ENCODE measurements at regions not wholly inside any gene's neighbourhood (a gene's known extent, or its start where the extent isn't known, plus 50 kb on each side); places are given as distances from the start of the nearest gene placed in this dataset.
A peak's percentile ranks its signal among the peaks of the same experiment; 100 is the strongest.

- TF ChIP-seq CTCF (IDR thresholded peaks at IDR 0.05) (no peak), MEF2A (IDR thresholded peaks at IDR 0.05; ENCODE audit: borderline replicate concordance, low read depth) (peak; percentile 48; the same call in 1 of the 2 replicates), EP300 (IDR thresholded peaks at IDR 0.05; ENCODE audit: borderline replicate concordance in 1 of 2, low read depth in 1 of 2, low read length in 1 of 2) (peak in 1 of 2 experiments; percentile 82; a peak in 2 of 4 replicates), NRF1 (IDR thresholded peaks at IDR 0.05; ENCODE audit: low read depth, low read length) (no peak), RAD21 (IDR thresholded peaks at IDR 0.05; ENCODE audit: low read length) (no peak)
Measured at GRCh38 chr5:160479926-160480325, 58.3 kb downstream of the PTTG1 start (continued).

- Histone ChIP-seq H3K4me1 (ENCODE audit: control insufficient read depth in 1 of 2, insufficient read depth in 2 of 2, low read depth in 1 of 2, low read length in 1 of 2) (peaks cover 0 to 16% of the 10 kb centered on the region in 2 experiments; a peak in 1 of 4 replicates), H3K9me2 (no peaks in the 10 kb centered on the region), H3K27me3 (ENCODE audit: insufficient read depth) (no peaks in the 10 kb centered on the region), H3K9me3 (no peaks in the 10 kb centered on the region), H3K27ac (ENCODE audit: low read depth in 2 of 2, low read length in 1 of 2) (peak overlapping the region in 1 of 2 experiments; percentile 61; a peak in 2 of 4 replicates), H3K4me3 (ENCODE audit: low read depth in 2 of 2, low read length in 1 of 2) (no peak overlapping the region), H3K79me2 (ENCODE audit: insufficient read depth) (no peaks in the 10 kb centered on the region; the same call in 1 of the 2 replicates), H2AFZ (ENCODE audit: low read depth) (no peak overlapping the region), H3K36me3 (replicated peaks in 1 of 2; ENCODE audit: control insufficient read depth in 1 of 2, insufficient read depth in 2 of 2, low read length in 1 of 2) (no peaks in the 10 kb centered on the region), H3F3A (replicated peaks; ENCODE audit: insufficient read depth) (peaks cover 13% of the 10 kb centered on the region), H3K9ac (no peak overlapping the region), H4K20me1 (ENCODE audit: insufficient read depth) (no peaks in the 10 kb centered on the region), H3K4me2 (no peak overlapping the region)
- DNase-seq: no peak
- ChIA-PET POLR2A (no interaction called here), CTCF (interaction anchor here (1.8 kb wide), 1 partner anchor 42 kb away, joined by 5 read pairs; no protein-coding TSS in a partner anchor)
- WGBS (ENCODE audit: low lambda C conversion rate): 100% methylated on average over 1 of the region's 1 CpG
- TF ChIP-seq MEF2A (IDR thresholded peaks at IDR 0.05; ENCODE audit: borderline replicate concordance, low read depth): no peak
- TF ChIP-seq RCOR1 (IDR thresholded peaks at IDR 0.05; ENCODE audit: low read length): no peak
- TF ChIP-seq GABPA (IDR thresholded peaks at IDR 0.05; ENCODE audit: low read depth): no peak
- no peak for TF ChIP-seq GATA2 (CRISPR knock-in tag; IDR thresholded peaks at IDR 0.05)
- no peak for TF ChIP-seq RXRA (IDR thresholded peaks at IDR 0.05; ENCODE audit: borderline replicate concordance, low read depth)
- TF ChIP-seq EP300 (IDR thresholded peaks at IDR 0.05; ENCODE audit: borderline replicate concordance in 1 of 2, low read depth in 1 of 2, low read length in 1 of 2): no peak
- TF ChIP-seq RAD21 (IDR thresholded peaks at IDR 0.05; ENCODE audit: low read length): no peak
- no peak for TF ChIP-seq POLR2AphosphoS5 (IDR thresholded peaks at IDR 0.05; ENCODE audit: low read depth, low read length)
- no peak for TF ChIP-seq YY1 (IDR thresholded peaks at IDR 0.05; ENCODE audit: low read depth)
- no peak for TF ChIP-seq CTCF (IDR thresholded peaks at IDR 0.05)
Measured at GRCh38 chr5:160480652-160481051, 59.0 kb downstream of the PTTG1 start.
